Thyroid gland (tissue), 4 donors: ENCODE measurements at regions not wholly inside any gene's neighbourhood (a gene's known extent, or its start where the extent isn't known, plus 50 kb on each side); places are given as distances from the start of the nearest gene placed in this dataset.

ENCODE experiments used
- POLR2A ChIP-seq, 2 donors: fragments of 450-650 bp; IDR thresholded peaks; one replicate each; pipeline ENCODE4 v1.6.1; 2017; ENCODE audit warnings: antibody characterized with exemption in 2 of 2, mild to moderate bottlenecking in 2 of 2, moderate library complexity in 1 of 2
- TF ChIP-seq, protein P1 (sequence below), 6 experiments: fragments of 200-600 bp in 3 of 6; fragments of 450-650 bp in 3 of 6; sonication (generic) in 3 of 6; IDR thresholded peaks; one replicate each; pipeline ENCODE4 v1.5.1; 2016 to 2019; ENCODE audit warnings: antibody characterized with exemption in 6 of 6, mild to moderate bottlenecking in 2 of 6, inconsistent platforms in 1 of 6, moderate library complexity in 1 of 6

DNA sequence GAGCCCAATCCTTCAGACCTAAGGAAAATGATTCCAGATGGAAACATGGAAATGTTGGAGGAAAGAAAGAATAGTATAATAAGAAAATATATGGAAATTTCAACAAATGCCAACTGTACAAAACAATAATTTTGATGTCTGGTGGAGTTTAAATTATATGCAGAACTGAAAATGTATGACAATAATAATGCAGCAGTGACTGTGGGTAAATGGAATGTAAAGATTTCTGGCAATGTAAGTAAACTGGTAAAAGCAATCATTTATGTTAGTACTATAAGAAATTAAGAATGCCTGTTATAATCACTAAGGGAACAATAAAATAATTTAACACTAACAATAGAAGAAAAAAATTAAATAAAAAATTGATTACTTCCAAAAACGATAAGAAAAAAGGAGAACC is 89.0 kb downstream of the EDN1 start:
- TF ChIP-seq, protein P1, sequence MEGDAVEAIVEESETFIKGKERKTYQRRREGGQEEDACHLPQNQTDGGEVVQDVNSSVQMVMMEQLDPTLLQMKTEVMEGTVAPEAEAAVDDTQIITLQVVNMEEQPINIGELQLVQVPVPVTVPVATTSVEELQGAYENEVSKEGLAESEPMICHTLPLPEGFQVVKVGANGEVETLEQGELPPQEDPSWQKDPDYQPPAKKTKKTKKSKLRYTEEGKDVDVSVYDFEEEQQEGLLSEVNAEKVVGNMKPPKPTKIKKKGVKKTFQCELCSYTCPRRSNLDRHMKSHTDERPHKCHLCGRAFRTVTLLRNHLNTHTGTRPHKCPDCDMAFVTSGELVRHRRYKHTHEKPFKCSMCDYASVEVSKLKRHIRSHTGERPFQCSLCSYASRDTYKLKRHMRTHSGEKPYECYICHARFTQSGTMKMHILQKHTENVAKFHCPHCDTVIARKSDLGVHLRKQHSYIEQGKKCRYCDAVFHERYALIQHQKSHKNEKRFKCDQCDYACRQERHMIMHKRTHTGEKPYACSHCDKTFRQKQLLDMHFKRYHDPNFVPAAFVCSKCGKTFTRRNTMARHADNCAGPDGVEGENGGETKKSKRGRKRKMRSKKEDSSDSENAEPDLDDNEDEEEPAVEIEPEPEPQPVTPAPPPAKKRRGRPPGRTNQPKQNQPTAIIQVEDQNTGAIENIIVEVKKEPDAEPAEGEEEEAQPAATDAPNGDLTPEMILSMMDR (IDR thresholded peaks at IDR 0.05): no peak
- TF ChIP-seq POLR2A (IDR thresholded peaks at IDR 0.05): no peak
